ENCODE measurements at regions not wholly inside any gene's neighbourhood (a gene's known extent, or its start where the extent isn't known, plus 50 kb on each side); places are given as distances from the start of the nearest gene placed in this dataset.

- Histone ChIP-seq H3K27me3 (ENCODE audit: insufficient read depth, low read length) (peaks cover 27% of the 10 kb centered on the region), H3K79me2 (ENCODE audit: insufficient read depth, low read length) (no peaks in the 10 kb centered on the region), H3K4me2 (ENCODE audit: low read length) (no peak overlapping the region), H3K9me2 (ENCODE audit: insufficient read depth) (no peaks in the 10 kb centered on the region), H4K20me1 (ENCODE audit: insufficient read depth) (no peaks in the 10 kb centered on the region), H3K27ac (ENCODE audit: low read depth, low read length) (no peak overlapping the region), H3K9me3 (ENCODE audit: control insufficient read depth in 1 of 2, insufficient read depth in 1 of 2, low read depth in 1 of 2, low read length in 2 of 2) (no peaks in the 10 kb centered on the region), H3K9ac (ENCODE audit: low read length) (no peak overlapping the region), H3K36me3 (ENCODE audit: control insufficient read depth in 1 of 2, insufficient read depth in 2 of 2, low read length in 2 of 2) (no peaks in the 10 kb centered on the region), H2AFZ (ENCODE audit: low read depth, low read length, poor library complexity, severe bottlenecking) (no peak overlapping the region), H3K4me3 (replicated peaks in 1 of 2; ENCODE audit: low read depth in 1 of 2, low read length in 2 of 2) (no peak overlapping the region), H3K4me1 (ENCODE audit: control insufficient read depth in 1 of 2, insufficient read depth in 2 of 2, low read length in 2 of 2) (no peaks in the 10 kb centered on the region)
- TF ChIP-seq CTCF (IDR thresholded peaks at IDR 0.05 in 2 of 3, conservative IDR thresholded peaks at IDR 0.05 in 1 of 3; ENCODE audit: borderline replicate concordance in 1 of 3, insufficient read depth in 1 of 3, low read depth in 2 of 3, low read length in 2 of 3): no peak
- no peak for TF ChIP-seq CBX3 (IDR thresholded peaks at IDR 0.05; ENCODE audit: low read depth)
- TF ChIP-seq ZFX (IDR thresholded peaks at IDR 0.05): no peak
- ChIA-PET POLR2A (no interaction called here), CTCF (no interaction called here), RAD21 (ENCODE audit: low non-redundant PET in 1 of 2, low total read pairs in 2 of 2, uncharacterized antibody in 2 of 2, unreplicated experiment in 2 of 2) (interaction anchor here in 1 of 2 experiments (0.7 kb wide), 1 partner anchor 150 kb away, joined by 3 read pairs; no protein-coding TSS in a partner anchor)
- no TSS peak for BruUV-seq (replicated peaks)
- DNase-seq (ENCODE audit: low read depth, low spot score) (no peak), ATAC-seq (no peak)
- intact Hi-C loops (cut with micrococcal nuclease): no loop called here
Observed at GRCh38 chr11:134509381-134510232, 97.6 kb upstream of the B3GAT1 start.

DNA sequence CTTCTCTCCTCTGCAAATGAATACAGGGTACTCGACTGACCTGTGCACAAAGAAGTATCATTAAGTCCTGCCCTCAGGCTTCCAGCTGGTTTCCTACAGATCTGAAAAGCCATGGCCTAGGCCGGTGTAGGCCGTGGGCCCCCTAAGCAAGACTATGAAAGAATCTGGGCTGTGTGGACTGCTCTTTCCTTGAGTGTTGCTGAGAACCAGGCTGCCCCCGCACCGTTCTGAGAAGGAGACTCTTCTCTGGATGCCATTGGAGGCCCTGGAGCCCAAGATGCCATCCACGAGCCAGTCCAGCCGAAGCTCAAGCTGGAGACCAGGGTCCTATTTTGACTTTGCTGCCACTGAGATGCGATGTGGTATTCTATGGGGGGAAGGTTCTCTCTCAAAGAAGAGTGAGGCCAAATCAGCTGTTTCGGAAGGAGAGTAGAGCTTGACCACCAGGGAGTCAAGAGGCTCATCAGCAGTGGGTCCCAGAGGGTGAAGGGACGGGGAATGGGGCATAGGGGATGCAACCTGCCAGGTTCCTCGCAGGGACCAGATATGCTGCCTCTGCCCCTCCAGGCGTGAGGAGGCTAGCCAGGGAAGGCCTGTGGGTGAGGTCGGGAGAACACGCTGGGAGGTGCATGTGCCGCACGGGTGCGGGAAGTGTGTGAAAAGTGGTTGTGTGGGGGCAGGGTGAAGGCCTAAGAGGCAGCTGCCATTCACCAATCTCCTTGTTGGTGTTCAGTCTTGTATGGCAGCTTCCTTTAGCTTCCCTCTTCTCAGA, 96.4 kb upstream of the B3GAT1 start:
- Histone ChIP-seq H3K9me2 (ENCODE audit: insufficient read depth) (no peaks in the 10 kb centered on the region), H3K36me3 (ENCODE audit: control insufficient read depth in 1 of 2, insufficient read depth in 2 of 2, low read length in 2 of 2) (no peaks in the 10 kb centered on the region), H3K4me3 (replicated peaks in 1 of 2; ENCODE audit: low read depth in 1 of 2, low read length in 2 of 2) (no peak overlapping the region), H3K27ac (ENCODE audit: low read depth, low read length) (no peak overlapping the region), H3K27me3 (ENCODE audit: insufficient read depth, low read length) (peaks cover 25% of the 10 kb centered on the region), H3K4me1 (ENCODE audit: control insufficient read depth in 1 of 2, insufficient read depth in 2 of 2, low read length in 2 of 2) (no peaks in the 10 kb centered on the region), H4K20me1 (ENCODE audit: insufficient read depth) (no peaks in the 10 kb centered on the region), H3K9ac (ENCODE audit: low read length) (no peak overlapping the region), H3K9me3 (ENCODE audit: control insufficient read depth in 1 of 2, insufficient read depth in 1 of 2, low read depth in 1 of 2, low read length in 2 of 2) (no peaks in the 10 kb centered on the region), H3K4me2 (ENCODE audit: low read length) (no peak overlapping the region), H2AFZ (ENCODE audit: low read depth, low read length, poor library complexity, severe bottlenecking) (no peak overlapping the region), H3K79me2 (ENCODE audit: insufficient read depth, low read length) (no peaks in the 10 kb centered on the region)
- DNase-seq (ENCODE audit: low read depth, low spot score): no peak
- RAD21 ChIA-PET (ENCODE audit: low non-redundant PET in 1 of 2, low total read pairs in 2 of 2, uncharacterized antibody in 2 of 2, unreplicated experiment in 2 of 2): no interaction called here
- no peak for ATAC-seq
- POLR2A ChIA-PET: no interaction called here
- intact Hi-C loops (cut with micrococcal nuclease): no loop called here
- CTCF ChIA-PET: no interaction called here
- no TSS peak for BruUV-seq (replicated peaks)
- TF ChIP-seq, protein P1, sequence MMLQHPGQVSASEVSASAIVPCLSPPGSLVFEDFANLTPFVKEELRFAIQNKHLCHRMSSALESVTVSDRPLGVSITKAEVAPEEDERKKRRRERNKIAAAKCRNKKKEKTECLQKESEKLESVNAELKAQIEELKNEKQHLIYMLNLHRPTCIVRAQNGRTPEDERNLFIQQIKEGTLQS (IDR thresholded peaks at IDR 0.05): no peak
- TF ChIP-seq TCF7L2 (IDR thresholded peaks at IDR 0.05; ENCODE audit: borderline replicate concordance, extremely low read depth, insufficient read depth, insufficient read length) (no peak), EZH2 (IDR thresholded peaks at IDR 0.05) (no peak), POLR2AphosphoS5 (IDR thresholded peaks at IDR 0.05; ENCODE audit: low read depth, low read length) (no peak), JUND (IDR thresholded peaks at IDR 0.05) (no peak), CTCF (IDR thresholded peaks at IDR 0.05 in 2 of 3, conservative IDR thresholded peaks at IDR 0.05 in 1 of 3; ENCODE audit: borderline replicate concordance in 1 of 3, insufficient read depth in 1 of 3, low read depth in 2 of 3, low read length in 2 of 3) (no peak)

Measured in HCT116 (cell line).